Endothelial cell of umbilical vein (primary cell): ENCODE measurements at regions not wholly inside any gene's neighbourhood (a gene's known extent, or its start where the extent isn't known, plus 50 kb on each side); places are given as distances from the start of the nearest gene placed in this dataset.

ENCODE experiments used
- BruUV-seq: library from RNA; stranded (reverse); fragments of 400-500 nt; replicated peaks from 2 replicates; lab custom pipeline; 2021; lab: Mats Ljungman, UMichigan
- CTCF ChIA-PET: fragments of 300-600, 350-600 bp; sonication (Branson Sonifier 250); formaldehyde crosslinking; loops from one replicate; lab custom pipeline; 2021; ENCODE audit warnings: antibody characterized with exemption, inconsistent platforms; lab: Charles Lee
- POLR2A ChIA-PET: fragments of 300-600, 350-600 bp; sonication (Branson Sonifier 250); formaldehyde crosslinking; loops from one replicate; lab custom pipeline; 2021; ENCODE audit warnings: antibody characterized with exemption, inconsistent platforms; lab: Charles Lee
- DNase-seq: peaks from one replicate; pipeline ENCODE4 v3.0.0-alpha.2; 2011; ENCODE audit warnings: low read depth, low spot score
- FAIRE-seq: peaks from 2 replicates; lab custom pipeline; 2011; peaks lifted over from hg19 to GRCh38; lab: Jason Lieb, UNC
- H2AFZ ChIP-seq: 2 replicates; pipeline ENCODE4 v1.6.0; 2012; ENCODE audit warnings: low read depth, low read length, control low read depth, inconsistent platforms
- H3K27ac ChIP-seq: 2 replicates; pipeline ENCODE4 v1.5.1; 2011; ENCODE audit warnings: low read depth, mild to moderate bottlenecking, control low read depth, low read length, moderate library complexity; ENCODE audit not compliant: insufficient read depth
- H3K27me3 ChIP-seq, 2 experiments: 2 replicates each; pipeline versions ENCODE4 v1.6.0 to v1.6.1; 2011; ENCODE audit warnings: low read length in 2 of 2, mixed read lengths in 1 of 2; ENCODE audit not compliant: control insufficient read depth in 2 of 2, insufficient read depth in 2 of 2
- H3K36me3 ChIP-seq, 2 experiments: 2 replicates in 1 of 2; 3 replicates in 1 of 2; pipeline ENCODE4 v1.5.1; 2011; ENCODE audit warnings: low read length in 2 of 2, mild to moderate bottlenecking in 1 of 2, moderate library complexity in 1 of 2; ENCODE audit not compliant: control insufficient read depth in 2 of 2, insufficient read depth in 2 of 2; ENCODE audit errors: extremely low read depth in 1 of 2
- H3K4me1 ChIP-seq: 3 replicates; pipeline ENCODE4 v1.5.1; 2011; ENCODE audit warnings: mild to moderate bottlenecking, low read length; ENCODE audit not compliant: control insufficient read depth, insufficient read depth; ENCODE audit errors: extremely low read depth
- H3K4me2 ChIP-seq: 2 replicates; pipeline ENCODE4 v1.6.1; 2011; ENCODE audit warnings: low read length, control low read depth, mixed read lengths; ENCODE audit not compliant: insufficient read depth
- H3K4me3 ChIP-seq, 3 experiments: fragments of 200-600 bp in 1 of 3; sonication (generic), shearing (Covaris generic) in 1 of 3; replicated peaks in 1 of 3; 2 replicates each; pipeline ENCODE4 v1.5.1; 2011 to 2016; ENCODE audit warnings: control low read depth in 3 of 3, low read length in 3 of 3, mild to moderate bottlenecking in 2 of 3, inconsistent platforms in 1 of 3, low read depth in 1 of 3, moderate library complexity in 1 of 3; ENCODE audit not compliant: insufficient read depth in 1 of 3
- H3K79me2 ChIP-seq: 2 replicates; pipeline ENCODE4 v1.6.0; 2012; ENCODE audit warnings: low read length, inconsistent platforms; ENCODE audit not compliant: control insufficient read depth, insufficient read depth
- H3K9ac ChIP-seq: replicated peaks from 2 replicates; pipeline ENCODE3; 2011; ENCODE audit warnings: low read length, control low read depth; ENCODE audit not compliant: insufficient read depth; ENCODE audit errors: extremely low read depth
- H3K9me1 ChIP-seq: replicated peaks from 3 replicates; pipeline ENCODE4 v1.6.0; 2011; ENCODE audit warnings: mild to moderate bottlenecking, low read length; ENCODE audit not compliant: control insufficient read depth, insufficient read depth; ENCODE audit errors: extremely low read depth
- H3K9me3 ChIP-seq: replicated peaks from 2 replicates; pipeline ENCODE4 v1.5.1; 2012; ENCODE audit warnings: low read length, inconsistent platforms; ENCODE audit not compliant: control insufficient read depth, insufficient read depth
- H4K20me1 ChIP-seq: replicated peaks from 2 replicates; pipeline ENCODE3; 2011; ENCODE audit warnings: mild to moderate bottlenecking, low read length; ENCODE audit not compliant: control insufficient read depth, insufficient read depth; ENCODE audit errors: extremely low read depth
- CTCF ChIP-seq, 2 donors: IDR thresholded peaks; 1 replicate in 1 of 2; 2 replicates in 1 of 2; pipeline ENCODE4 v1.5.1; 2011; ENCODE audit warnings: low read length in 2 of 2, mild to moderate bottlenecking in 2 of 2, moderate library complexity in 2 of 2, control low read depth in 1 of 2, inconsistent platforms in 1 of 2, low read depth in 1 of 2; ENCODE audit not compliant: insufficient read depth in 1 of 2; ENCODE audit errors: extremely low read depth in 1 of 2
- EZH2 ChIP-seq: IDR thresholded peaks from 2 replicates; pipeline ENCODE4 v1.6.1; 2012; ENCODE audit warnings: borderline replicate concordance, low read depth, mild to moderate bottlenecking, moderate library complexity, low read length, inconsistent platforms; ENCODE audit not compliant: severe bottlenecking
- FOS ChIP-seq: IDR thresholded peaks from 2 replicates; pipeline ENCODE4 v1.6.1; 2011; ENCODE audit warnings: mild to moderate bottlenecking, low read length, moderate library complexity, borderline replicate concordance; ENCODE audit not compliant: insufficient read depth
- GATA2 ChIP-seq: IDR thresholded peaks from 2 replicates; pipeline ENCODE4 v1.7.0; 2011; ENCODE audit warnings: low read depth, mild to moderate bottlenecking, moderate library complexity, mixed read lengths, low read length; ENCODE audit not compliant: insufficient read length, insufficient read depth
- JUN ChIP-seq: IDR thresholded peaks from 2 replicates; pipeline ENCODE4 v1.6.1; 2011; ENCODE audit warnings: borderline replicate concordance, low read depth; ENCODE audit not compliant: insufficient read length, insufficient read depth
- MYC ChIP-seq: IDR thresholded peaks from one replicate; pipeline ENCODE4 v1.6.1; 2011; ENCODE audit warnings: mild to moderate bottlenecking, low read depth, low read length
- POLR2A ChIP-seq: IDR thresholded peaks from 2 replicates; pipeline ENCODE4 v1.6.1; 2012; ENCODE audit warnings: low read depth, mild to moderate bottlenecking, control low read depth, low read length
- POLR2AphosphoS5 ChIP-seq: IDR thresholded peaks from 2 replicates; pipeline ENCODE4 v1.6.1; 2012; ENCODE audit warnings: low read depth, mild to moderate bottlenecking, control low read depth, low read length, moderate library complexity; ENCODE audit not compliant: insufficient read depth
- dilution Hi-C: fragments of 300-500 bp; cut with MboI; formaldehyde crosslinking; loops from one replicate; pipeline ENCODE4 v1.15.0; 2019; ENCODE audit warnings: low sequenced_read_pairs; ENCODE audit not compliant: extremely low pct_ligation_motif_present
- intact Hi-C: fragments of 100-400 bp; cut with micrococcal nuclease; formaldehyde crosslinking; loops from one replicate; pipeline ENCODE4 v1.10.0; 2022
- TF ChIP-seq, protein P1 (sequence below): IDR thresholded peaks from 2 replicates; pipeline ENCODE4 v1.6.1; 2011; ENCODE audit not compliant: insufficient read depth, insufficient read length

GRCh38 chrX:109859651-109860050 is 126.6 kb upstream of the ACSL4 start:
- dilution Hi-C loops (no loop called here), intact Hi-C loops (loop anchor here (5.0 kb wide), 1 partner anchor 127 kb away; the partner anchor contains the start of gene ACSL4)
- Histone ChIP-seq H4K20me1 (no peaks in the 10 kb centered on the region), H2AFZ (no peak overlapping the region), H3K4me1 (peaks cover 17% of the 10 kb centered on the region), H3K9me1 (no peaks in the 10 kb centered on the region), H3K27ac (no peak overlapping the region), H3K4me3 (no peak overlapping the region), H3K79me2 (no peaks in the 10 kb centered on the region), H3K27me3 (no peaks in the 10 kb centered on the region), H3K36me3 (no peaks in the 10 kb centered on the region), H3K4me2 (no peak overlapping the region), H3K9me3 (no peaks in the 10 kb centered on the region), H3K9ac (no peak overlapping the region)
- FAIRE-seq (no peak), DNase-seq (no peak)
- ChIA-PET CTCF (interaction anchor here (8.8 kb wide), 1 partner anchor 148 kb away, joined by 241 read pairs; no protein-coding TSS in a partner anchor), POLR2A (no interaction called here)
- TF ChIP-seq POLR2AphosphoS5 (no peak), CTCF (IDR thresholded peaks at IDR 0.05; ENCODE audit: extremely low read depth in 1 of 2, insufficient read depth in 1 of 2, low read depth in 1 of 2, low read length in 2 of 2) (no peak), POLR2A (no peak), GATA2 (no peak), FOS (no peak), MYC (no peak), EZH2 (no peak), JUN (no peak)
- TF ChIP-seq, protein P1, sequence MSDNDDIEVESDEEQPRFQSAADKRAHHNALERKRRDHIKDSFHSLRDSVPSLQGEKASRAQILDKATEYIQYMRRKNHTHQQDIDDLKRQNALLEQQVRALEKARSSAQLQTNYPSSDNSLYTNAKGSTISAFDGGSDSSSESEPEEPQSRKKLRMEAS = no peak
- BruUV-seq = no TSS peak
